ENCODE measurements at regions not wholly inside any gene's neighbourhood (a gene's known extent, or its start where the extent isn't known, plus 50 kb on each side); places are given as distances from the start of the nearest gene placed in this dataset.
"Not testable (repeated sequence)": the region's sequence is repeated elsewhere in the genome, so short reads cannot be mapped to it uniquely, and the experiment has no call there.

DNA sequence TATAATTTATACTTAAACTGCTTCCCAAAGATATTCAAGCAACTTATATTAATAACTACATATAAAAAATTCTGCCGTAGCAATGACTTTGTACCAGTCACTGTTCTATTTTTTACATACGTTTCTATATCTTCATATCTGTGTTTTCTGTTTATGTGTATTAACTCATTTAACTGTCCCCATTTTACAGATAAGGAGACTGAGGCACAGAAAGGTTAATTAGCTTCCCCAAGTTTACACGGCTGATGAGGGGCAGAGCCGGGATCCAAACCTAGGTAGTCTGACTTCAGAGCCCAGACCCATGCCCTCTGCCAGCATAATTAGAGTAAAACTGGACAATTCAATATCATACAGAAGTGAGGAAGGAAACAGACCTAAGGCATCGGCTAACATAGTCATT, 259.7 kb upstream of the TUT7 start:
- no peak for TF ChIP-seq ESRRG (CRISPR knock-in tag; IDR thresholded peaks at IDR 0.05)
- TF ChIP-seq, protein P1, sequence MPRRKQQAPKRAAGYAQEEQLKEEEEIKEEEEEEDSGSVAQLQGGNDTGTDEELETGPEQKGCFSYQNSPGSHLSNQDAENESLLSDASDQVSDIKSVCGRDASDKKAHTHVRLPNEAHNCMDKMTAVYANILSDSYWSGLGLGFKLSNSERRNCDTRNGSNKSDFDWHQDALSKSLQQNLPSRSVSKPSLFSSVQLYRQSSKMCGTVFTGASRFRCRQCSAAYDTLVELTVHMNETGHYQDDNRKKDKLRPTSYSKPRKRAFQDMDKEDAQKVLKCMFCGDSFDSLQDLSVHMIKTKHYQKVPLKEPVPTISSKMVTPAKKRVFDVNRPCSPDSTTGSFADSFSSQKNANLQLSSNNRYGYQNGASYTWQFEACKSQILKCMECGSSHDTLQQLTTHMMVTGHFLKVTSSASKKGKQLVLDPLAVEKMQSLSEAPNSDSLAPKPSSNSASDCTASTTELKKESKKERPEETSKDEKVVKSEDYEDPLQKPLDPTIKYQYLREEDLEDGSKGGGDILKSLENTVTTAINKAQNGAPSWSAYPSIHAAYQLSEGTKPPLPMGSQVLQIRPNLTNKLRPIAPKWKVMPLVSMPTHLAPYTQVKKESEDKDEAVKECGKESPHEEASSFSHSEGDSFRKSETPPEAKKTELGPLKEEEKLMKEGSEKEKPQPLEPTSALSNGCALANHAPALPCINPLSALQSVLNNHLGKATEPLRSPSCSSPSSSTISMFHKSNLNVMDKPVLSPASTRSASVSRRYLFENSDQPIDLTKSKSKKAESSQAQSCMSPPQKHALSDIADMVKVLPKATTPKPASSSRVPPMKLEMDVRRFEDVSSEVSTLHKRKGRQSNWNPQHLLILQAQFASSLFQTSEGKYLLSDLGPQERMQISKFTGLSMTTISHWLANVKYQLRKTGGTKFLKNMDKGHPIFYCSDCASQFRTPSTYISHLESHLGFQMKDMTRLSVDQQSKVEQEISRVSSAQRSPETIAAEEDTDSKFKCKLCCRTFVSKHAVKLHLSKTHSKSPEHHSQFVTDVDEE (CRISPR knock-in tag; IDR thresholded peaks at IDR 0.05) = no peak
- TF ChIP-seq ZFP30 (CRISPR knock-in tag; IDR thresholded peaks at IDR 0.05) = no peak
- TF ChIP-seq, protein P2, sequence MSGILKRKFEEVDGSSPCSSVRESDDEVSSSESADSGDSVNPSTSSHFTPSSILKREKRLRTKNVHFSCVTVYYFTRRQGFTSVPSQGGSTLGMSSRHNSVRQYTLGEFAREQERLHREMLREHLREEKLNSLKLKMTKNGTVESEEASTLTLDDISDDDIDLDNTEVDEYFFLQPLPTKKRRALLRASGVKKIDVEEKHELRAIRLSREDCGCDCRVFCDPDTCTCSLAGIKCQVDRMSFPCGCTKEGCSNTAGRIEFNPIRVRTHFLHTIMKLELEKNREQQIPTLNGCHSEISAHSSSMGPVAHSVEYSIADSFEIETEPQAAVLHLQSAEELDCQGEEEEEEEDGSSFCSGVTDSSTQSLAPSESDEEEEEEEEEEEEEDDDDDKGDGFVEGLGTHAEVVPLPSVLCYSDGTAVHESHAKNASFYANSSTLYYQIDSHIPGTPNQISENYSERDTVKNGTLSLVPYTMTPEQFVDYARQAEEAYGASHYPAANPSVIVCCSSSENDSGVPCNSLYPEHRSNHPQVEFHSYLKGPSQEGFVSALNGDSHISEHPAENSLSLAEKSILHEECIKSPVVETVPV (CRISPR knock-in tag; IDR thresholded peaks at IDR 0.05) = no peak
- no peak for TF ChIP-seq CSDC2 (CRISPR knock-in tag; IDR thresholded peaks at IDR 0.05)
- TF ChIP-seq SNAI2 (CRISPR knock-in tag; IDR thresholded peaks at IDR 0.05) = no peak
- TF ChIP-seq, protein P3, sequence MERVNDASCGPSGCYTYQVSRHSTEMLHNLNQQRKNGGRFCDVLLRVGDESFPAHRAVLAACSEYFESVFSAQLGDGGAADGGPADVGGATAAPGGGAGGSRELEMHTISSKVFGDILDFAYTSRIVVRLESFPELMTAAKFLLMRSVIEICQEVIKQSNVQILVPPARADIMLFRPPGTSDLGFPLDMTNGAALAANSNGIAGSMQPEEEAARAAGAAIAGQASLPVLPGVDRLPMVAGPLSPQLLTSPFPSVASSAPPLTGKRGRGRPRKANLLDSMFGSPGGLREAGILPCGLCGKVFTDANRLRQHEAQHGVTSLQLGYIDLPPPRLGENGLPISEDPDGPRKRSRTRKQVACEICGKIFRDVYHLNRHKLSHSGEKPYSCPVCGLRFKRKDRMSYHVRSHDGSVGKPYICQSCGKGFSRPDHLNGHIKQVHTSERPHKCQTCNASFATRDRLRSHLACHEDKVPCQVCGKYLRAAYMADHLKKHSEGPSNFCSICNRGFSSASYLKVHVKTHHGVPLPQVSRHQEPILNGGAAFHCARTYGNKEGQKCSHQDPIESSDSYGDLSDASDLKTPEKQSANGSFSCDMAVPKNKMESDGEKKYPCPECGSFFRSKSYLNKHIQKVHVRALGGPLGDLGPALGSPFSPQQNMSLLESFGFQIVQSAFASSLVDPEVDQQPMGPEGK (CRISPR knock-in tag; IDR thresholded peaks at IDR 0.05; ENCODE audit: borderline replicate concordance) = no peak
- no peak for ATAC-seq

DNA sequence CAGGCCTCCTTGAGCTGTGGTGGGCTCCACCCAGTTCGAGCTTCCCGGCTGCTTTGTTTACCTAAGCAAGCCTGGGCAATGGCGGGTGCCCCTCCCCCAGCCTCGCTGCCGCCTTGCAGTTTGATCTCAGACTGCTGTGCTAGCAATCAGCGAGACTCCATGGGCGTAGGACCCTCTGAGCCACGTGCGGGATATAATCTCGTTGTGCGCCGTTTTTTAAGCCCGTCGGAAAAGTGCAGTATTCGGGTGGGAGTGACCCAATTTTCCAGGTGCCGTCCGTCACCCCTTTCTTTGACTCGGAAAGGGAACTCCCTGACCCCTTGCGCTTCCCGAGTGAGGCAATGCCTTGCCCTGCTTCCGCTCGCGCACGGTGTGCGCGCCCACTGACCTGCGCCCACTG, 257.3 kb upstream of the TUT7 start:
- not testable (repeated sequence) for ATAC-seq

DNA sequence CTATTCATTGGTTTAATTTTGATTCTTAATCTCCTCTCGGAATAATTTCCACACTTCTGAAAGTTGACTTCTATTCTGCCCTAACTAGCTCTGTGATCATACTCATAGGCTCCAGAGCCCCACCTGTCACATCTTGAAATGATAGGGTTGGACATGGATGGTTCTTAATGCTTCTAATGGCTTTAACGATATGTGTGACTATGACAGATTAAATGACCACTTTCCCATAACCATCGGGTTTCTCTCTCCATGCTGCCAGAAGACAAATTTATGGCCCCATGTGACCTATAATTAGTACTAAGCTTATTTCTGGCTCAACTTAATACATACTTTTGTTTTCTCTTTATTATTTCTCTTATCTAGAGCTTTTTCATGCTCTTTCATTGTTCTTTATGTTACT, 251.1 kb upstream of the TUT7 start:
- no peak for ATAC-seq
- TF ChIP-seq ZNF70 (CRISPR knock-in tag; IDR thresholded peaks at IDR 0.05) (no peak), ZFP3 (CRISPR knock-in tag; IDR thresholded peaks at IDR 0.05) (no peak), TOX (CRISPR knock-in tag; IDR thresholded peaks at IDR 0.05; ENCODE audit: borderline replicate concordance) (no peak), ZC3H10 (CRISPR knock-in tag; IDR thresholded peaks at IDR 0.05) (no peak), CSDC2 (CRISPR knock-in tag; IDR thresholded peaks at IDR 0.05) (no peak), OSR1 (CRISPR knock-in tag; IDR thresholded peaks at IDR 0.05) (no peak), ZNF8 (CRISPR knock-in tag; IDR thresholded peaks at IDR 0.05) (no peak), ARNTL (CRISPR knock-in tag; IDR thresholded peaks at IDR 0.05; ENCODE audit: borderline replicate concordance, low read depth) (no peak), ESRRG (CRISPR knock-in tag; IDR thresholded peaks at IDR 0.05) (no peak), ZFP30 (CRISPR knock-in tag; IDR thresholded peaks at IDR 0.05) (no peak), ISL1 (CRISPR knock-in tag; IDR thresholded peaks at IDR 0.05) (no peak)
- TF ChIP-seq, protein P2 (CRISPR knock-in tag; IDR thresholded peaks at IDR 0.05) = no peak
- TF ChIP-seq, protein P4, sequence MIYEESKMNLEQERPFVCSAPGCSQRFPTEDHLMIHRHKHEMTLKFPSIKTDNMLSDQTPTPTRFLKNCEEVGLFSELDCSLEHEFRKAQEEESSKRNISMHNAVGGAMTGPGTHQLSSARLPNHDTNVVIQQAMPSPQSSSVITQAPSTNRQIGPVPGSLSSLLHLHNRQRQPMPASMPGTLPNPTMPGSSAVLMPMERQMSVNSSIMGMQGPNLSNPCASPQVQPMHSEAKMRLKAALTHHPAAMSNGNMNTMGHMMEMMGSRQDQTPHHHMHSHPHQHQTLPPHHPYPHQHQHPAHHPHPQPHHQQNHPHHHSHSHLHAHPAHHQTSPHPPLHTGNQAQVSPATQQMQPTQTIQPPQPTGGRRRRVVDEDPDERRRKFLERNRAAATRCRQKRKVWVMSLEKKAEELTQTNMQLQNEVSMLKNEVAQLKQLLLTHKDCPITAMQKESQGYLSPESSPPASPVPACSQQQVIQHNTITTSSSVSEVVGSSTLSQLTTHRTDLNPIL (CRISPR knock-in tag; IDR thresholded peaks at IDR 0.05; ENCODE audit: low read depth) = no peak
- TF ChIP-seq, protein P5, sequence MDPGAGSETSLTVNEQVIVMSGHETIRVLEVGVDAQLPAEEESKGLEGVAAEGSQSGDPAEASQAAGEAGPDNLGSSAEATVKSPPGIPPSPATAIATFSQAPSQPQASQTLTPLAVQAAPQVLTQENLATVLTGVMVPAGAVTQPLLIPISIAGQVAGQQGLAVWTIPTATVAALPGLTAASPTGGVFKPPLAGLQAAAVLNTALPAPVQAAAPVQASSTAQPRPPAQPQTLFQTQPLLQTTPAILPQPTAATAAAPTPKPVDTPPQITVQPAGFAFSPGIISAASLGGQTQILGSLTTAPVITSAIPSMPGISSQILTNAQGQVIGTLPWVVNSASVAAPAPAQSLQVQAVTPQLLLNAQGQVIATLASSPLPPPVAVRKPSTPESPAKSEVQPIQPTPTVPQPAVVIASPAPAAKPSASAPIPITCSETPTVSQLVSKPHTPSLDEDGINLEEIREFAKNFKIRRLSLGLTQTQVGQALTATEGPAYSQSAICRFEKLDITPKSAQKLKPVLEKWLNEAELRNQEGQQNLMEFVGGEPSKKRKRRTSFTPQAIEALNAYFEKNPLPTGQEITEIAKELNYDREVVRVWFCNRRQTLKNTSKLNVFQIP (CRISPR knock-in tag; IDR thresholded peaks at IDR 0.05; ENCODE audit: borderline replicate concordance, low read depth) = no peak

DNA sequence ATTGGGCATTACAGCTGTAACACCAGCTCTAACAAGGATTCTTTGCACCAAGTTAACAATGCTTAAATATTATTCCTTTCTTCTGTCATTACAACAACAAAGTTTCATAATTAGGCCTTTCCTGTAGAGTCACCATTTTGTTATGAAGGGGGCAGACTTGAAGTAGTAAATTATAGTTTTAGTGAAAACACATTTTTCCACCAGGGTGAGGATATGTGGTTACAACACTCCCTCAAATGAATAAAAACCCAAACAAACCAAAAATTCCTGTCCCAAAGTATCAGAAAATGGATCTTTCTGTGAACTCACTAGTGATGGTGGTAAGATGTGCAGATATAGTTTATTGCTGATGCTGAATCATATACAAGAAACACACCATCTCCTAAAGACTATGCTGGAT, 250.5 kb upstream of the TUT7 start:
- TF ChIP-seq ZNF8 (CRISPR knock-in tag; IDR thresholded peaks at IDR 0.05) = no peak
- TF ChIP-seq ZFP3 (CRISPR knock-in tag; IDR thresholded peaks at IDR 0.05) = no peak
- ATAC-seq = no peak; the same call in 1 of the 3 replicates
